GM12878 (cell line): ENCODE measurements at regions not wholly inside any gene's neighbourhood (a gene's known extent, or its start where the extent isn't known, plus 50 kb on each side); places are given as distances from the start of the nearest gene placed in this dataset.

Experiments
- ETV6 ChIP-seq, 2 experiments: fragments of 450-650 bp in 1 of 2; IDR thresholded peaks in 1 of 2; conservative IDR thresholded peaks in 1 of 2; 2 replicates each; pipeline ENCODE4 v1.6.1; 2014; ENCODE audit warnings: antibody characterized with exemption in 1 of 2, borderline replicate concordance in 1 of 2, low read depth in 1 of 2, mild to moderate bottlenecking in 1 of 2, moderate library complexity in 1 of 2
- NFIC ChIP-seq: IDR thresholded peaks from 2 replicates; pipeline ENCODE4 v1.6.1; 2012; ENCODE audit warnings: low read depth, mild to moderate bottlenecking, inconsistent platforms, low read length, moderate library complexity
- POLR2A ChIP-seq: IDR thresholded peaks from 2 replicates; pipeline ENCODE4 v1.6.1; 2011; ENCODE audit warnings: low read depth, mild to moderate bottlenecking, low read length
- RAD21 ChIP-seq: IDR thresholded peaks from 2 replicates; pipeline ENCODE4 v1.6.1; 2011; ENCODE audit warnings: mild to moderate bottlenecking, low read depth, low read length, moderate library complexity; ENCODE audit not compliant: insufficient read depth
- TF ChIP-seq, protein P1 (sequence below): fragments of 450-650 bp; IDR thresholded peaks from 2 replicates; pipeline ENCODE4 v1.6.1; 2018; ENCODE audit warnings: borderline replicate concordance, mild to moderate bottlenecking; ENCODE audit not compliant: partially characterized antibody
- TF ChIP-seq, protein P2 (sequence below): IDR thresholded peaks from 2 replicates; pipeline ENCODE4 v1.6.1; 2012; ENCODE audit warnings: low read depth, low read length, improper control_type of control experiment

DNA sequence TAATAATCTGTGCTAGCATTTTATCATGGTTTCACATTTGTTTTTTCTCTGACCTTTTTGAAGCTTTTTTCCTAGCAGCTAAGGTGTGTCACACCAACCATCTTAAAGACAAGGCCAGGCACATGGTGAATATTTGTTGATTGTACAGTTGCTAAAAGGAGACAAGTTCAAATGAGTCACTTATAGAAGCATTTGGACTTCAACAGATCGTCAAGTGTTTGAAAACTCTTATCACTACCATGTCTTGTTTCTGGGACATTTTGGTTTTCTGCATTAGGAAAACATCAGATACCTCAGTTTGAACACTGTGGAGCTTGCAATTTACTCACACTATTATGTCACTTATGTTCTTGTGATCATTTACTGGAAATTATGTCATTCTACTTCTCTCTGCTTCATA lies 407.3 kb downstream of the USP25 start:
- no peak for TF ChIP-seq ETV6 (conservative IDR thresholded peaks at IDR 0.05 in 1 of 2, IDR thresholded peaks at IDR 0.05 in 1 of 2; ENCODE audit: borderline replicate concordance in 1 of 2, low read depth in 1 of 2)
- TF ChIP-seq, protein P1, sequence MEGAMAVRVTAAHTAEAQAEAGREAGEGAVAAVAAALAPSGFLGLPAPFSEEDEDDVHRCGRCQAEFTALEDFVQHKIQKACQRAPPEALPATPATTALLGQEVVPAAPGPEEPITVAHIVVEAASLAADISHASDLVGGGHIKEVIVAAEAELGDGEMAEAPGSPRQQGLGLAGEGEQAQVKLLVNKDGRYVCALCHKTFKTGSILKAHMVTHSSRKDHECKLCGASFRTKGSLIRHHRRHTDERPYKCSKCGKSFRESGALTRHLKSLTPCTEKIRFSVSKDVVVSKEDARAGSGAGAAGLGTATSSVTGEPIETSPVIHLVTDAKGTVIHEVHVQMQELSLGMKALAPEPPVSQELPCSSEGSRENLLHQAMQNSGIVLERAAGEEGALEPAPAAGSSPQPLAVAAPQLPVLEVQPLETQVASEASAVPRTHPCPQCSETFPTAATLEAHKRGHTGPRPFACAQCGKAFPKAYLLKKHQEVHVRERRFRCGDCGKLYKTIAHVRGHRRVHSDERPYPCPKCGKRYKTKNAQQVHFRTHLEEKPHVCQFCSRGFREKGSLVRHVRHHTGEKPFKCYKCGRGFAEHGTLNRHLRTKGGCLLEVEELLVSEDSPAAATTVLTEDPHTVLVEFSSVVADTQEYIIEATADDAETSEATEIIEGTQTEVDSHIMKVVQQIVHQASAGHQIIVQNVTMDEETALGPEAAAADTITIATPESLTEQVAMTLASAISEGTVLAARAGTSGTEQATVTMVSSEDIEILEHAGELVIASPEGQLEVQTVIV = no peak
- TF ChIP-seq, protein P2, sequence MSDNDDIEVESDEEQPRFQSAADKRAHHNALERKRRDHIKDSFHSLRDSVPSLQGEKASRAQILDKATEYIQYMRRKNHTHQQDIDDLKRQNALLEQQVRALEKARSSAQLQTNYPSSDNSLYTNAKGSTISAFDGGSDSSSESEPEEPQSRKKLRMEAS = no peak
- TF ChIP-seq NFIC = no peak
- TF ChIP-seq POLR2A = no peak
- TF ChIP-seq RAD21 = no peak
